Mucosa of descending colon (tissue), 3 donors: ENCODE measurements at regions not wholly inside any gene's neighbourhood (a gene's known extent, or its start where the extent isn't known, plus 50 kb on each side); places are given as distances from the start of the nearest gene placed in this dataset.

Source experiments
- ATAC-seq: fragments of 200-7000 bp; cut with Tn5 transposase; one replicate; pipeline ENCODE4 v1.9.1; 2020; ENCODE audit warnings: mild to moderate bottlenecking, moderate library complexity
- DNase-seq, 3 donors: peaks; one replicate each; pipeline ENCODE4 v3.0.0-alpha.2; 2020
- H3K36me3 ChIP-seq: fragments of 200-600 bp; one replicate; pipeline ENCODE4 v1.8.0; 2021; ENCODE audit warnings: low read depth, mild to moderate bottlenecking
- H3K4me1 ChIP-seq: fragments of 200-600 bp; one replicate; pipeline ENCODE4 v1.8.0; 2021; ENCODE audit warnings: low read depth, mild to moderate bottlenecking
- H3K4me3 ChIP-seq: fragments of 200-600 bp; one replicate; pipeline ENCODE4 v1.8.0; 2021; ENCODE audit warnings: mild to moderate bottlenecking
- H3K9me3 ChIP-seq: fragments of 200-600 bp; one replicate; pipeline ENCODE4 v1.8.0; 2021; ENCODE audit warnings: mild to moderate bottlenecking
- intact Hi-C, 2 donors: fragments of 100-400 bp; cut with DNase I in 1 of 2; cut with micrococcal nuclease in 1 of 2; formaldehyde crosslinking; loops; one replicate each; pipeline versions ENCODE4 v1.11.0 to v1.11.1; 2022; cut with DNase I, micrococcal nuclease
- TF ChIP-seq, protein P1 (sequence below): fragments of 200-600 bp; IDR thresholded peaks from one replicate; pipeline ENCODE4 v1.8.0; 2022; ENCODE audit warnings: antibody characterized with exemption, mild to moderate bottlenecking
- donor health status: DM: no; HTN: no; CAD: no; lungs with moderate emphysema.
- donor health status: DM: no; HTN: no; CAD: no.
- donor health status: DM: no; HTN: yes; CAD: no.

GRCh38 chr15:57767481-57767880 is 61.0 kb downstream of the POLR2M start:
- Histone ChIP-seq H3K4me1 (no peaks in the 10 kb centered on the region), H3K36me3 (no peaks in the 10 kb centered on the region), H3K9me3 (no peaks in the 10 kb centered on the region), H3K4me3 (no peak overlapping the region)
- DNase-seq (no peak), ATAC-seq (no peak)
- intact Hi-C loops = no loop called here
- TF ChIP-seq, protein P1, sequence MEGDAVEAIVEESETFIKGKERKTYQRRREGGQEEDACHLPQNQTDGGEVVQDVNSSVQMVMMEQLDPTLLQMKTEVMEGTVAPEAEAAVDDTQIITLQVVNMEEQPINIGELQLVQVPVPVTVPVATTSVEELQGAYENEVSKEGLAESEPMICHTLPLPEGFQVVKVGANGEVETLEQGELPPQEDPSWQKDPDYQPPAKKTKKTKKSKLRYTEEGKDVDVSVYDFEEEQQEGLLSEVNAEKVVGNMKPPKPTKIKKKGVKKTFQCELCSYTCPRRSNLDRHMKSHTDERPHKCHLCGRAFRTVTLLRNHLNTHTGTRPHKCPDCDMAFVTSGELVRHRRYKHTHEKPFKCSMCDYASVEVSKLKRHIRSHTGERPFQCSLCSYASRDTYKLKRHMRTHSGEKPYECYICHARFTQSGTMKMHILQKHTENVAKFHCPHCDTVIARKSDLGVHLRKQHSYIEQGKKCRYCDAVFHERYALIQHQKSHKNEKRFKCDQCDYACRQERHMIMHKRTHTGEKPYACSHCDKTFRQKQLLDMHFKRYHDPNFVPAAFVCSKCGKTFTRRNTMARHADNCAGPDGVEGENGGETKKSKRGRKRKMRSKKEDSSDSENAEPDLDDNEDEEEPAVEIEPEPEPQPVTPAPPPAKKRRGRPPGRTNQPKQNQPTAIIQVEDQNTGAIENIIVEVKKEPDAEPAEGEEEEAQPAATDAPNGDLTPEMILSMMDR = no peak

DNA sequence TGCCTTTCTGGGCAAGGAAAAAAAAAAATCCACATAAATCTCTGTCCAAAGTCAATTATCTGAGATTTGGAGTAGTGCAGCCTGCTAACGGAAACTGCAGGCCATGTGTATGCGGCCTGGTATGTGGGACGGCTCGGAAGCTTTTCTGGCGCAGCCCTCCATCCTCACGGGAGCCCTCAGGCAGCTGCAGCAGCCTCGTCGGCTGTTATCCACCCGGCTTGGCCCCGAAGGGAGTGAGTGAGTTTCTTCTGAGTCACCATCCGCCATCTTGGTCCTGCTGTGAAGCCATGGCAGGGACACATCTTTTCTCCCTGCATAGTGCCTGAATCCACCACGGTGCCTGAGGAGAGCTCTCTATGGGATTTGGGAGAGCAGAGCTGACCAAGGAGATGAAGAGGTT is 62.8 kb downstream of the POLR2M start:
- TF ChIP-seq, protein P1 = no peak
- Histone ChIP-seq H3K9me3 (no peaks in the 10 kb centered on the region), H3K4me3 (no peak overlapping the region), H3K4me1 (no peaks in the 10 kb centered on the region), H3K36me3 (no peaks in the 10 kb centered on the region)
- ATAC-seq (no peak), DNase-seq (no peak)
- intact Hi-C loops = no loop called here

GRCh38 chr15:57770495-57770894 is 64.0 kb downstream of the POLR2M start:
- TF ChIP-seq, protein P1 = no peak
- Histone ChIP-seq H3K36me3 (no peaks in the 10 kb centered on the region), H3K4me3 (no peak overlapping the region), H3K9me3 (no peaks in the 10 kb centered on the region), H3K4me1 (no peaks in the 10 kb centered on the region)
- intact Hi-C loops = no loop called here
- DNase-seq = no peak
- no peak for ATAC-seq

GRCh38 chr15:57772223-57772957 is 65.9 kb downstream of the POLR2M start:
- Histone ChIP-seq H3K4me3 (no peak overlapping the region), H3K9me3 (no peaks in the 10 kb centered on the region), H3K36me3 (no peaks in the 10 kb centered on the region), H3K4me1 (no peaks in the 10 kb centered on the region)
- intact Hi-C loops = no loop called here
- DNase-seq (no peak), ATAC-seq (no peak)
- TF ChIP-seq, protein P1 = no peak

DNA sequence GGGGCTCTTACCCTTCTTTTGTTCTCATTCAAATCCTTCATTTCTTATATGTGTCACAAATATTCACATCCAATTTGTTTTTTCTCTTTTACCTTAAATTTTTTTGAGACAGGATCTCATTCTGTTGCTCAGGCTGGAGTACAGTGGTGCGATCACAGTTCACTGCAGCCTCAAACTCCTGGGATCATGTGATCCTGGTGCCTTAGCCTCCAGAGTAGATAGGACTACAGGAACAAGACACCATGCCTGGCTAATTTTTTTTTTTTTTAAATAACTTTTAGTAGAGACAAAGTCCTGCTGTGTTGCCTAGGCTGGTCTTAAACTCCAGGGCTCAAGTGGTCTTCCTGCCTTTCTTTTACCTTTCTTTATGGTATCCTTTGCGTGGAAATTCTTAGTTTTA is 66.5 kb downstream of the POLR2M start:
- Histone ChIP-seq H3K4me3 (no peak overlapping the region), H3K9me3 (no peaks in the 10 kb centered on the region), H3K4me1 (no peaks in the 10 kb centered on the region), H3K36me3 (no peaks in the 10 kb centered on the region)
- intact Hi-C loops = no loop called here
- ATAC-seq = no peak
- TF ChIP-seq, protein P1 = no peak
- DNase-seq = no peak

DNA sequence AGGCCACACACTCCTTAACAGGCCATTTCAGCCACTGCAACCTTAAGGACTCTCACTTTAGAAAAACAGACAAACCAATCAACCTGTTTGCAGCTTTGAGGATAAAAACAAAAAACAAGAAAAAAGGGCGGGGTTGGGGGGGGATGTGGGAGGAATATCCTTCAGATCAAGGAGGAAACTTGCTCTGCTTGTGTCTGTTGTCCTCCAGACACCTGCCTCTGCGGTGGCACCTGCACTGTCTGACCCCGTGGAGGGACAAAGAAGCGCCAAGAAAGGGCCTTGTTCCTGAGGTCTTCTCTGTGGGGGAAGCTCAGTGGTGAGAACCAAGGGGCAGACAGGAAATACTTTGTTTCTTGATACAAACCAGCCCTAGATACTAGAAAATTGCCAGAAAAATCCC is 70.5 kb downstream of the POLR2M start:
- no peaks in the 10 kb centered on the region for H3K36me3 ChIP-seq
- H3K9me3 ChIP-seq = no peaks in the 10 kb centered on the region
- DNase-seq = no peak
- intact Hi-C loops = no loop called here
- H3K4me1 ChIP-seq = no peaks in the 10 kb centered on the region
- no peak overlapping the region for H3K4me3 ChIP-seq
- TF ChIP-seq, protein P1 = no peak
- no peak for ATAC-seq
